ENCODE measurements at regions not wholly inside any gene's neighbourhood (a gene's known extent, or its start where the extent isn't known, plus 50 kb on each side); places are given as distances from the start of the nearest gene placed in this dataset.
"Not testable (repeated sequence)": the region's sequence is repeated elsewhere in the genome, so short reads cannot be mapped to it uniquely, and the experiment has no call there.

- DNase-seq (ENCODE audit: low spot score) = no peak
Measured at GRCh38 chr9:10835791-10836463, 223.1 kb upstream of the PTPRD start.

GRCh38 chr9:10843151-10843550 lies 230.3 kb upstream of the PTPRD start:
- no peak for DNase-seq (ENCODE audit: low spot score)

- no peak for DNase-seq (ENCODE audit: low spot score)
Measured at GRCh38 chr9:10855847-10856246, 243.0 kb upstream of the PTPRD start.

GRCh38 chr9:10858817-10859216 lies 246.0 kb upstream of the PTPRD start:
- DNase-seq (ENCODE audit: low spot score) = no peak

GRCh38 chr9:10863476-10863875 lies 250.7 kb upstream of the PTPRD start:
- no peak for DNase-seq (ENCODE audit: low spot score)

- no peak for DNase-seq (ENCODE audit: low spot score)
Measured at GRCh38 chr9:10867194-10867593, 254.4 kb upstream of the PTPRD start.

GRCh38 chr9:10869687-10870086 lies 256.9 kb upstream of the PTPRD start:
- no peak for DNase-seq (ENCODE audit: low spot score)

- DNase-seq (ENCODE audit: low spot score) = no peak
Measured at GRCh38 chr9:10873999-10874398, 261.2 kb upstream of the PTPRD start.

GRCh38 chr9:10875752-10876151 lies 262.9 kb upstream of the PTPRD start:
- no peak for DNase-seq (ENCODE audit: low spot score)

- DNase-seq (ENCODE audit: low spot score) = no peak
Measured at GRCh38 chr9:10876333-10876732, 263.5 kb upstream of the PTPRD start.

GRCh38 chr9:10890266-10890665 lies 277.5 kb upstream of the PTPRD start:
- DNase-seq (ENCODE audit: low spot score) = not testable (repeated sequence)

- no peak for DNase-seq (ENCODE audit: low spot score)
Measured at GRCh38 chr9:10899509-10899908, 286.7 kb upstream of the PTPRD start.

- DNase-seq (ENCODE audit: low spot score) = no peak
Measured at GRCh38 chr9:10903969-10904368, 291.2 kb upstream of the PTPRD start.

- no peak for DNase-seq (ENCODE audit: low spot score)
Measured at GRCh38 chr9:10910779-10911178, 298.0 kb upstream of the PTPRD start.

GRCh38 chr9:10911373-10911772 lies 298.6 kb upstream of the PTPRD start:
- no peak for DNase-seq (ENCODE audit: low spot score)

- no peak for DNase-seq (ENCODE audit: low spot score)
Measured at GRCh38 chr9:10917001-10917400, 304.2 kb upstream of the PTPRD start.

GRCh38 chr9:10921671-10922070 lies 308.9 kb upstream of the PTPRD start:
- no peak for DNase-seq (ENCODE audit: low spot score)

- DNase-seq (ENCODE audit: low spot score) = no peak
Measured at GRCh38 chr9:10925896-10926295, 313.1 kb upstream of the PTPRD start.

GRCh38 chr9:10928372-10928771 lies 315.6 kb upstream of the PTPRD start:
- DNase-seq (ENCODE audit: low spot score) = no peak

GRCh38 chr9:10930081-10930480 lies 317.3 kb upstream of the PTPRD start:
- DNase-seq (ENCODE audit: low spot score) = no peak

- no peak for DNase-seq (ENCODE audit: low spot score)
Measured at GRCh38 chr9:10946676-10947410, 334.0 kb upstream of the PTPRD start.

GRCh38 chr9:10957878-10958277 lies 345.1 kb upstream of the PTPRD start:
- no peak for DNase-seq (ENCODE audit: low spot score)

GRCh38 chr9:10961883-10962282 lies 349.1 kb upstream of the PTPRD start:
- DNase-seq (ENCODE audit: low spot score) = no peak

GRCh38 chr9:10983251-10983650 lies 370.4 kb upstream of the PTPRD start:
- DNase-seq (ENCODE audit: low spot score) = no peak

Data from globus pallidus (tissue), 1 donor.